Nucleus accumbens (tissue), 56 donors: ENCODE measurements at regions not wholly inside any gene's neighbourhood (a gene's known extent, or its start where the extent isn't known, plus 50 kb on each side); places are given as distances from the start of the nearest gene placed in this dataset.

ENCODE experiments used
- DNase-seq, 56 donors: peaks; one replicate each; lab custom pipeline; 2025; lab: John Stamatoyannopoulos, UW

- DNase-seq: no peak
These were observed 675.7 kb upstream of the FTMT start for GRCh38 chr5:121175986-121176385.

- DNase-seq: no peak
These were observed 668.7 kb upstream of the FTMT start for GRCh38 chr5:121182788-121183490.

GRCh38 chr5:121188849-121189248 lies 662.8 kb upstream of the FTMT start:
- DNase-seq: no peak

GRCh38 chr5:121189342-121190305 lies 662.1 kb upstream of the FTMT start:
- peak in 6 of 56 donors; percentile 0 to 52 (median 2) for DNase-seq

GRCh38 chr5:121199216-121199999 lies 652.3 kb upstream of the FTMT start:
- DNase-seq: peak in 9 of 56 donors; percentile 0 to 13 (median 6)

GRCh38 chr5:121218086-121218485 lies 633.6 kb upstream of the FTMT start:
- DNase-seq: no peak

GRCh38 chr5:121221483-121221882 lies 630.2 kb upstream of the FTMT start:
- peak in 1 of 56 donors; percentile 0 for DNase-seq

GRCh38 chr5:121226765-121227164 lies 624.9 kb upstream of the FTMT start:
- no peak for DNase-seq

- no peak for DNase-seq
These were observed 611.7 kb upstream of the FTMT start for GRCh38 chr5:121239951-121240350.

- no peak for DNase-seq
These were observed 604.7 kb upstream of the FTMT start for GRCh38 chr5:121246971-121247370.

GRCh38 chr5:121251954-121252353 lies 599.7 kb upstream of the FTMT start:
- no peak for DNase-seq

- no peak for DNase-seq
These were observed 594.1 kb upstream of the FTMT start for GRCh38 chr5:121257621-121258020.

GRCh38 chr5:121263456-121263855 lies 588.2 kb upstream of the FTMT start:
- no peak for DNase-seq

- no peak for DNase-seq
These were observed 587.1 kb upstream of the FTMT start for GRCh38 chr5:121264605-121265004.

GRCh38 chr5:121271546-121271945 lies 580.1 kb upstream of the FTMT start:
- no peak for DNase-seq

- DNase-seq: peak in 18 of 56 donors; percentile 1 to 66 (median 20)
These were observed 577.7 kb upstream of the FTMT start for GRCh38 chr5:121273833-121274433.

- no peak for DNase-seq
These were observed 571.9 kb upstream of the FTMT start for GRCh38 chr5:121279801-121280200.

- no peak for DNase-seq
These were observed 565.7 kb upstream of the FTMT start for GRCh38 chr5:121285801-121286521.

- DNase-seq: no peak
These were observed 562.9 kb upstream of the FTMT start for GRCh38 chr5:121288781-121289180.

- no peak for DNase-seq
These were observed 559.0 kb upstream of the FTMT start for GRCh38 chr5:121292664-121293063.
